ENCODE measurements at regions not wholly inside any gene's neighbourhood (a gene's known extent, or its start where the extent isn't known, plus 50 kb on each side); places are given as distances from the start of the nearest gene placed in this dataset.

DNA sequence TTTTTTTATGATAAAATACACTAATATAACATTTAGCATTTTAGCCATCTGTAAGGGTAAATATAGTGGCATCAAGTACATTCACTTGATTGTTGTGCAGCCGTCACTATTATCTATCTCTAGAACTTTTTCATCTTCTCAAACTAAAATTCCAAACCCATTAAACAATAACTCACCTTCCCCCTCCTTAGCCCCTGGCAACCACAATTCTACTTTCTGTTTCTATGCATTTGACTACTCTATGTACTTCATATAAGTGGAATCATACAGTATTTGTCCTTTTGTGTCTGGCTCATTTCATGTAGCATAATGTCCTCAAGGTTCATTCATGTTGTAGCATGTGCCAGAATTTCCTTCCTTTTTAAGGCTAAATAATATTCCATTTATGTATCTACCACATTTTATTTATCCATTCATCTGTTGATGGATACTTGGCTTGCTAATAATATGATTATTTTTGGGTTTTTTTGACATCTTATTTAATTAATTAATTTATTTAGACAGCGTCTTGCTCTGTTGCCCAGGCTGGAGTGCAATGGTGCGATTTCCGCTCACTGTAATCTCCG lies 69.6 kb upstream of the MACF1 start:
- DNase-seq (ENCODE audit: extremely low read depth, insufficient read length), result no peak
- H3K36me3 ChIP-seq (ENCODE audit: control insufficient read depth, insufficient read depth, low read length), result peaks cover 1% of the 10 kb centered on the region; the same call in 1 of the 2 replicates

DNA sequence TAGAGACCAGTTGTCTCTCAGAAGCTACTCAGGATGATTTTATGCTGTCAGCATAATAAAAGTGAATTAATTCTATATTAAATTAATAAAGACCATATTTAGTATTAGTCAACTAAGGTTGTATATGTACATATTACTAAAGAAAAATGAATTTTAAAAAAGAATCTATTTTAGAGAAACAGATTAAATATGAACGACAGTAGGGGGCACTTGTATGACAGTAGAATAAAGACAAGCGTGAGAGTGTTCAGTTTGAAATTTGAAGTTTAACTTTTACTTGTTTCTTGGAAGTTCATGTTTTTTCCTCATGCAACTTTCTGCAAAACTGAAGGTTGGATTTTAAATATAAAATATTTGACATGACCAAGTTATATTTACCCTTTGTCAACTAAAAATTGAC lies 67.9 kb upstream of the MACF1 start:
- H3K36me3 ChIP-seq (ENCODE audit: control insufficient read depth, insufficient read depth, low read length), result peaks cover 1% of the 10 kb centered on the region; the same call in 1 of the 2 replicates
- no peak for DNase-seq (ENCODE audit: extremely low read depth, insufficient read length)
- no peaks in the 10 kb centered on the region for H3K27me3 ChIP-seq (replicated peaks; ENCODE audit: control insufficient read depth, insufficient read depth, low read length)
- no peak overlapping the region for H3K4me3 ChIP-seq (replicated peaks; ENCODE audit: low read depth, low read length)
- TF ChIP-seq, protein P1, sequence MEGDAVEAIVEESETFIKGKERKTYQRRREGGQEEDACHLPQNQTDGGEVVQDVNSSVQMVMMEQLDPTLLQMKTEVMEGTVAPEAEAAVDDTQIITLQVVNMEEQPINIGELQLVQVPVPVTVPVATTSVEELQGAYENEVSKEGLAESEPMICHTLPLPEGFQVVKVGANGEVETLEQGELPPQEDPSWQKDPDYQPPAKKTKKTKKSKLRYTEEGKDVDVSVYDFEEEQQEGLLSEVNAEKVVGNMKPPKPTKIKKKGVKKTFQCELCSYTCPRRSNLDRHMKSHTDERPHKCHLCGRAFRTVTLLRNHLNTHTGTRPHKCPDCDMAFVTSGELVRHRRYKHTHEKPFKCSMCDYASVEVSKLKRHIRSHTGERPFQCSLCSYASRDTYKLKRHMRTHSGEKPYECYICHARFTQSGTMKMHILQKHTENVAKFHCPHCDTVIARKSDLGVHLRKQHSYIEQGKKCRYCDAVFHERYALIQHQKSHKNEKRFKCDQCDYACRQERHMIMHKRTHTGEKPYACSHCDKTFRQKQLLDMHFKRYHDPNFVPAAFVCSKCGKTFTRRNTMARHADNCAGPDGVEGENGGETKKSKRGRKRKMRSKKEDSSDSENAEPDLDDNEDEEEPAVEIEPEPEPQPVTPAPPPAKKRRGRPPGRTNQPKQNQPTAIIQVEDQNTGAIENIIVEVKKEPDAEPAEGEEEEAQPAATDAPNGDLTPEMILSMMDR (IDR thresholded peaks at IDR 0.05; ENCODE audit: insufficient read depth, low read length, poor library complexity, severe bottlenecking), result no peak

More for the DNA sequence above, 69.6 kb upstream of the MACF1 start:
- Histone ChIP-seq H3K27me3 (replicated peaks; ENCODE audit: control insufficient read depth, insufficient read depth, low read length) (no peaks in the 10 kb centered on the region), H3K4me3 (replicated peaks; ENCODE audit: low read depth, low read length) (no peak overlapping the region)
- TF ChIP-seq, protein P1 (IDR thresholded peaks at IDR 0.05; ENCODE audit: insufficient read depth, low read length, poor library complexity, severe bottlenecking), result no peak

DNA sequence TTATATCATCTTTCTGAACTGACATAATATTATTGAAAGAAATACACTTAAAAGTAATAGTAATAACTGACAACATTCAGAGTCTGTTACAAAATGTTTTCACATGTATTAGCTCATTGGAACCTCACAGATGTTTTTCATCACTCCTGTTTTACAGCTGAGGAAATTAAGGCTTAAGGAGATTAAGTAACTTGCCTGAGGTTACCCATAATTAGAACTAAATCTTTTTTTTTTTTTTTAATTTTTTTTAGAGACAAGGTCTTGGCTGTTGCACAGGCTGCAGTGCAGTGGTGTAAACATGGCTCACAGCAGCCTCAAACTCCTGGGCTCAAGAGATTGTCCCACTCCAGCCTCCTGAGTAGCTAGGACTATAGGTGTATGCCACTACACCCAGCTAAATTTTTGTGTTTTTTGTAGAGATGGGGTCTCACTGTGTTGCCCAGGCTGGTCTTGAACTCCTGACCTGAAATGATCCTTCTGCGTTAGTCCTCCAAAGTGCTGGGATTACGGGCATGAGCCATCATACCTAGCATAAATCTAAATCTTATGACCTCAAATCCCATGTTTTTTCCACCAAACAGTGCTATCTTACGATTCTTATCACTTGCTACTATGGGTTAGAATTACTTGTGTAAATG lies 64.7 kb upstream of the MACF1 start:
- no peaks in the 10 kb centered on the region for H3K27me3 ChIP-seq (replicated peaks; ENCODE audit: control insufficient read depth, insufficient read depth, low read length)
- H3K4me3 ChIP-seq (replicated peaks; ENCODE audit: low read depth, low read length), result no peak overlapping the region
- no peak for DNase-seq (ENCODE audit: extremely low read depth, insufficient read length)
- TF ChIP-seq, protein P1 (IDR thresholded peaks at IDR 0.05; ENCODE audit: insufficient read depth, low read length, poor library complexity, severe bottlenecking), result no peak
- H3K36me3 ChIP-seq (ENCODE audit: control insufficient read depth, insufficient read depth, low read length), result no peaks in the 10 kb centered on the region

DNA sequence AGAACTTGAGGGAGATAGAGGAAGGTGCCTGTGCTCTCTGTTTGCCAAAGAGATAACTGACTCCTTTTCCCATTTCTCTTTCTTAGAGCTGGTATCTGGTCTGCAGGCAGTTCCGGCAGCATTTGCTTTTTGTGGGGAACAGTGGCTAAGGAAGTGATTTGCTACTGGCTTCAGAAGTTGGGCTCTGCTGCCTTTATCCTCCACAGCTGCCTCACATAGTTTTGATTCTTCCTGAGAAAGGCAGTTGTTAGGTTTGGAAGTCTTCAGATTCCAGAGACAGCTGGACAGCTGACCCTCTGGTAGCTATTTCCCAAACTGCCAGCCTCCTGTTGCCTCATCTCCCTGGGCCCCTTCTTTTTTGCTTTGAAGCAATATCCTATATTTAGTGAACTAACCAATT lies 62.6 kb upstream of the MACF1 start:
- Histone ChIP-seq H3K27me3 (replicated peaks; ENCODE audit: control insufficient read depth, insufficient read depth, low read length) (no peaks in the 10 kb centered on the region), H3K36me3 (ENCODE audit: control insufficient read depth, insufficient read depth, low read length) (no peaks in the 10 kb centered on the region), H3K4me3 (replicated peaks; ENCODE audit: low read depth, low read length) (no peak overlapping the region)
- DNase-seq (ENCODE audit: extremely low read depth, insufficient read length), result no peak
- TF ChIP-seq, protein P1 (IDR thresholded peaks at IDR 0.05; ENCODE audit: insufficient read depth, low read length, poor library complexity, severe bottlenecking), result no peak

DNA sequence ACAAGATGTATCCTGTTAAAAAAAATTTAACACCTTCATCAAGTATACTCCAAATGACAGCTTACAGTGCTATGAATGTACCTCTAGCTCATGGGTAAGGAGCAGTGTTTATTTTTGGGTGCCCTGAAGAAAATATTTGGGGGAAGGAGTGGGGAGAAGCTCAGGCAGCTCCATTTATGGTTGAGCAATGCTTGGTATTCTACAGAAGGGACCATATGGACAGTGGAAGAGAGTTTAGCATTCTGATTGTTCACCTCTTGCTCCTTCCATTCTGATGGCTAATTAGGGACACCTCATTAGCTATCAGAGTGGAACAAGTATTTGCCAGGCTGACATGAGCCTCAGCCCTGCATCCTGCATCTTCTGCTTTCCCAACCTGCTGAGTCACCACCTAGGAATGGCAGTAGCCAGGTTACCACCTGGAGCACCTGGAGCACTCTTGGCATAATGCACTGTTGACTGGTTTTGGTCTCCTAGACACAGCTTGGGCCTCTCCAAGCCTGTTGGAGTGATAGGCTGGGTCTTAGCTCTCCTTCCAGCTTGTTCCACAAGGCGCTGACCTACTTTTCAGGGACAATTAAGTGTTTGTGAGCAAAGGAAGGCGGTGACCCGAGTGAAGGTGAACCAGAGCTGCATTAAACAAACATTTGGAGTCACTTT lies 62.0 kb upstream of the MACF1 start:
- Histone ChIP-seq H3K27me3 (replicated peaks; ENCODE audit: control insufficient read depth, insufficient read depth, low read length) (no peaks in the 10 kb centered on the region), H3K36me3 (ENCODE audit: control insufficient read depth, insufficient read depth, low read length) (no peaks in the 10 kb centered on the region), H3K4me3 (replicated peaks; ENCODE audit: low read depth, low read length) (no peak overlapping the region)
- no peak for DNase-seq (ENCODE audit: extremely low read depth, insufficient read length)
- TF ChIP-seq, protein P1 (IDR thresholded peaks at IDR 0.05; ENCODE audit: insufficient read depth, low read length, poor library complexity, severe bottlenecking), result no peak

All from GM06990 (cell line).